ENCODE measurements at regions not wholly inside any gene's neighbourhood (a gene's known extent, or its start where the extent isn't known, plus 50 kb on each side); places are given as distances from the start of the nearest gene placed in this dataset.

DNA sequence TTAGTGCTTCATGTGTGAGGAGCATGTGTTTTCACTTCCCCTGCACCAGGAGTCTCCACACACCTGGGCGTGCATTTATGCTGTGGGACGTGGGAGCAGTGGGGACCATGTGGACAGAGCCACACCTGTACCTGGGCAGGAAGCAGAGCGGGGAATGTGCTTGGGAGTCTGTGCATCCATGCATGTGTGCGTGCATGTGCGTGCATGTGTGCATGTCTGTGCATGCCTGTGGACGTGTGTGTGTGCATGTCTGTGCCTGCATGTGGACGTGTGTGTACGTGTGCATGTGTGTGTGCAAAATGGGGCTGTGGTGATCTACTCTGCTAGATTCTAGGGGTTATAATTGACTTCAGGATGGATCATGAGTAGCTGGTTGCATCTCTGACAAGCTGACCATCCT, 224.0 kb upstream of the GMDS start:
- TF ChIP-seq, protein P1, sequence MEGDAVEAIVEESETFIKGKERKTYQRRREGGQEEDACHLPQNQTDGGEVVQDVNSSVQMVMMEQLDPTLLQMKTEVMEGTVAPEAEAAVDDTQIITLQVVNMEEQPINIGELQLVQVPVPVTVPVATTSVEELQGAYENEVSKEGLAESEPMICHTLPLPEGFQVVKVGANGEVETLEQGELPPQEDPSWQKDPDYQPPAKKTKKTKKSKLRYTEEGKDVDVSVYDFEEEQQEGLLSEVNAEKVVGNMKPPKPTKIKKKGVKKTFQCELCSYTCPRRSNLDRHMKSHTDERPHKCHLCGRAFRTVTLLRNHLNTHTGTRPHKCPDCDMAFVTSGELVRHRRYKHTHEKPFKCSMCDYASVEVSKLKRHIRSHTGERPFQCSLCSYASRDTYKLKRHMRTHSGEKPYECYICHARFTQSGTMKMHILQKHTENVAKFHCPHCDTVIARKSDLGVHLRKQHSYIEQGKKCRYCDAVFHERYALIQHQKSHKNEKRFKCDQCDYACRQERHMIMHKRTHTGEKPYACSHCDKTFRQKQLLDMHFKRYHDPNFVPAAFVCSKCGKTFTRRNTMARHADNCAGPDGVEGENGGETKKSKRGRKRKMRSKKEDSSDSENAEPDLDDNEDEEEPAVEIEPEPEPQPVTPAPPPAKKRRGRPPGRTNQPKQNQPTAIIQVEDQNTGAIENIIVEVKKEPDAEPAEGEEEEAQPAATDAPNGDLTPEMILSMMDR (IDR thresholded peaks at IDR 0.05), result no peak

DNA sequence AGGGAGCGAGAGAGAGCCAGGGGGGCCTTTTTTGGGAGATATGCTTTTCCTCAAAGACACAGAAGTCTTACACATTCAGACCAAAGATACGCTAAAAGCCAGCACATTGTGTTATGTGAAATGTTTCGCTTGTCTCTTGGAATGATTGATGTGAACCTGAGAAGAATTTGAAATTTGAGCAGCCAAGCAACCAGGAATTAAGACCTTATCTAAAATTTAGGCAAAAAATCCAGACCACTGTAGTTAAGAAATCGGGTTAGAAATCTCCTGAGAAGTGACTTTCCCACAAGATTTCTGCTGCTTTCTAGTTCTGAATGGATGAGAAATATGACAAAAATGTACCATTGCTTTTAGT, 223.2 kb upstream of the GMDS start:
- TF ChIP-seq, protein P1 (IDR thresholded peaks at IDR 0.05), result no peak

DNA sequence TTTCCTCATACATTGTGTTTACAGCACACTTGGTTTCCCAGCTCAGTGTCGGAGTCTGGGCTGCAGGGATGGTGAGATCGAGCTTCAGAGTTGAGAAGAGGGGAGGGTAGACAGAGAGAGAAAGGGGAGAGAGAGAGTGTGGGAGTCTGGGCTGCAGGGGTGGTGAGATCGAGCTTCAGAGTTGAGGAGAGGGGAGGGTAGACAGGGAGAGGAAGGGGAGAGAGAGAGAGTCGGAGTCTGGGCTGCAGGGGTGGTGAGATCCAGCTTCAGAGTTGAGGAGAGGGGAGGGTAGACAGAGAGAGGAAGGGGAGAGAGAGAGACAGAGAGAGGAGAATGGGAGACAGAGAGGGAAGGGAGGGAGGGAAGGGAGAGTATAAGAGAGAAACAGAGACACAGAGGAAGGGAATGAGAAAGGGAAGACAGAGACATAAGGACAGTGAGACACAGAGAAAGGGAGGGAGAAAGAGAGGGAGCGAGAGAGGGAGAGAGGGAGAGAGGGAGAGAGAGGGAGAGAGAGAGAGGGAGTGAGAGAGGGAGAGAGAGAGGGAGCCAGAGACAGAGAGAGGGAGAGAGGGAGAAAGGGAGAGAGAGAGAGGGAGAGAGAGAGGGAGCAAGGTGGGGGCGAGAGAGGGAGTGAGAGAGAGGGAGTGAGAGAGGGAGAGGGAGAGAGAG, 222.7 kb upstream of the GMDS start:
- TF ChIP-seq, protein P1 (IDR thresholded peaks at IDR 0.05), result no peak

DNA sequence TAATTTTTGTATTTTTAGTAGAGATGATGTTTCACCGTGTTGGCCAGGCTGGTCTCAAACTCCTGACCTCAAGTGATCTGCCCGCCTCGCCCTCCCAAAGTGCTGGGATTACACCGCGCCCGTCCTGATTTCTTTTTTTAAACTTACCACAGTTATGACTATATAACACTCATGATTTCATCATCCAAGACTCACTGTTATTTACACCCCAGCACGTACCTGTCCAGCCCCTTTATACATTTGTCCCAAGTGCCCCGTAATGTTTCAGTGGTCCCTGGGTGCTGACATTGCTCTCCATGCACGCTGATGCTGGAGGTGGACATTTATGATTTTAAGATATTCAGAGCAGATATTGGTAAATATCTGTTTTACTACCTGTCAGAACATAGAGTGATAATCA, 219.9 kb upstream of the GMDS start:
- TF ChIP-seq, protein P1 (IDR thresholded peaks at IDR 0.05), result no peak

DNA sequence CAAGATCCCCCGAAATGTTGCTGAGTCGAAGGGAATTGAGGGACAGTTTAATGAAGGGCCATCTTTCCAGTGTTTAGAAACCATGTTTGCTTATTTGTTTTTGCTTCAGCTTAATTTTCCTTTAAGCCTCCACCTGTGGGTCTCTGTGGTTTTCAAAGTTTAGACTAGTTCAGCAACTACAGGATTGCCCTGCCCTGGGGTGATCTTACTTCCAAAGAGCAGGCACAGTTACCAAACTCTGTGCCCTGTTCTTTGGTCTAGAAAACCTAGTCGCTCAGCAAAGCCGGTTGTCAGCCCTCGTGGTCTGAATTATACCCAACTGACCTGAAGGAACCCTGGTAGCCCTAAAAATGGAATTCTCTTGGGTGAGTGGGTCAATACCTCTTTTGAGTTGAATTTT, 219.2 kb upstream of the GMDS start:
- TF ChIP-seq, protein P1 (IDR thresholded peaks at IDR 0.05), result no peak

DNA sequence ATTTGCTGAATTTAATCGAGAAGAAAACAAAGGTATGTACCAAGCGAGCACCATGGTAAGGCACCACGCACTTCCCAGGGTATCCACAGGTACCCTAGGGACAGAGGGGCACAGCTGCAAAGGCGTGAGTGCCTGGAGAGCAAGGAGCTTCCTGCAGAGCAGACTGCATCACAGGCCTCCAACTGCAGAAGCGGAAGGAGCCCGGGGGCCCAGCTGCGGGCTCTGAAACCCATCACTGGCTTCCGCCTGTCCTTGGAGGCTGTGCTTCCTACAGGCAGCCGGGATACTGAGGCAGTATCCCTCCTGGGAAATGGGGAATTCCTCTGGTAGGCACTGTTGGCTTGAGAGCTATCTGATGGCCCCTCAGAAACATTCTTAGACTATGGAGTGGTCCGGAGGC, 217.4 kb upstream of the GMDS start:
- TF ChIP-seq, protein P1 (IDR thresholded peaks at IDR 0.05), result no peak

DNA sequence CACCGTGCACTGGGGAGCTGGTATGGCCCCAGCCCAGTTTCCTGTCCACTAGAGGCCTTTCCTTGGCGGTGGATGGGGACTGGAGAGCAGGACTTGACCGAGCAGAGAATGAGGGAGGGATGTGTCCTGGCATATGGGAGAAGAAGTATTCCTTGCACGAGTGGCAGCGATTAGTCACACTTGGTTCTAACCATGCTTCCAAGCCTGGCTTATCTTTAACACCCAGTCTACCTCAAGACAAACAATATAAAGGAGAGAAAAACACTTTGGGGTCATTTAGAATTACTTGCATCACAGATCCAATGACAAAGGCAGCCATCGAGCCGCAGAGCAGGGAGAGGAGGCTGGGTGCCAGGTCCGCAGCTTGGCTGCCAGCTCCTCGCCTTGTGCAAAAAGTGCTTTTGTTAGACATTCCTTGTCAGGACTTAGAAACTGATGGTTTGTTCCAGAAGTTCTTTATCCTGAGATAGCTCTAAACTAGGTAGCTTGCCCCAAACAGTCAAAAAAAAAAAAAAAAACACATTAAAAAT, 214.9 kb upstream of the GMDS start:
- TF ChIP-seq, protein P1 (IDR thresholded peaks at IDR 0.05), result no peak

DNA sequence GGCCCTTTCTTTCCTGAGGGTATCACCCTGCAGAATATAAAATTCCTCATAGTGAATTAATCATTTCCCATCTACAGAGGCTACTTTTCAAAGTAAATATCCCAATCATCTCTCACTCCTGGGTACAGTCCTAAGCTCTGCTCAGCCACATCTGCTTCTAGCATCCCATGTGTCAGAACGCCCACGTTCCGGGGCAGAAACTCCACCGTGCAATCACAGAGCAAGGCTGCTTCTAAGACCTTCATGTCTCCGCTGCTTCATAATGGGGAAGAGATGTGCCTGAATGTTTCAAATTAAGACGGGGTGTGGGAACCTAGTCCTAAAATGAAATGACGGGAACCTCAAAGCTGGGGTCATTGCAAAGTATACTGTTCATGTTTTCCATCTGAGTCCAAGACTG, 208.8 kb upstream of the GMDS start:
- TF ChIP-seq, protein P1 (IDR thresholded peaks at IDR 0.05), result no peak

All from LNCAP (cell line).